ACC112 (cell line): ENCODE measurements at regions not wholly inside any gene's neighbourhood (a gene's known extent, or its start where the extent isn't known, plus 50 kb on each side); places are given as distances from the start of the nearest gene placed in this dataset.
"Not testable (repeated sequence)": the region's sequence is repeated elsewhere in the genome, so short reads cannot be mapped to it uniquely, and the experiment has no call there.

Experiments
- H2AFZ ChIP-seq: fragments of 200-600 bp; sonication (generic); one replicate; pipeline ENCODE4 v1.6.0; 2017; ENCODE audit warnings: antibody characterized with exemption, low read length; ENCODE audit not compliant: unreplicated experiment
- H3K27ac ChIP-seq: fragments of 200-600 bp; sonication (generic); 2 replicates; pipeline ENCODE4 v1.5.1; 2014; ENCODE audit warnings: low read depth, mild to moderate bottlenecking, antibody characterized with exemption, low read length, moderate library complexity
- H3K27me3 ChIP-seq: fragments of 200-600 bp; sonication (generic); 2 replicates; pipeline ENCODE4 v1.6.1; 2014; ENCODE audit warnings: mild to moderate bottlenecking, antibody characterized with exemption, low read length, moderate library complexity, mixed read lengths; ENCODE audit not compliant: insufficient read depth
- H3K36me3 ChIP-seq: fragments of 200-600 bp; sonication (generic); 2 replicates; pipeline ENCODE4 v1.6.1; 2016; ENCODE audit warnings: mild to moderate bottlenecking, antibody characterized with exemption, low read length, moderate library complexity, mixed read lengths; ENCODE audit not compliant: insufficient read depth
- H3K4me1 ChIP-seq: fragments of 200-600 bp; sonication (generic); one replicate; pipeline ENCODE4 v1.6.1; 2016; ENCODE audit warnings: low read length, mixed read lengths; ENCODE audit not compliant: insufficient read depth, unreplicated experiment, control insufficient read depth
- H3K4me3 ChIP-seq: fragments of 200-600 bp; sonication (generic); 2 replicates; pipeline ENCODE4 v1.5.1; 2014; ENCODE audit warnings: mild to moderate bottlenecking, low read depth, low read length
- H3K79me2 ChIP-seq: fragments of 200-600 bp; sonication (generic); one replicate; pipeline ENCODE4 v1.6.0; 2016; ENCODE audit warnings: low read length; ENCODE audit not compliant: control insufficient read depth, unreplicated experiment, insufficient read depth

DNA sequence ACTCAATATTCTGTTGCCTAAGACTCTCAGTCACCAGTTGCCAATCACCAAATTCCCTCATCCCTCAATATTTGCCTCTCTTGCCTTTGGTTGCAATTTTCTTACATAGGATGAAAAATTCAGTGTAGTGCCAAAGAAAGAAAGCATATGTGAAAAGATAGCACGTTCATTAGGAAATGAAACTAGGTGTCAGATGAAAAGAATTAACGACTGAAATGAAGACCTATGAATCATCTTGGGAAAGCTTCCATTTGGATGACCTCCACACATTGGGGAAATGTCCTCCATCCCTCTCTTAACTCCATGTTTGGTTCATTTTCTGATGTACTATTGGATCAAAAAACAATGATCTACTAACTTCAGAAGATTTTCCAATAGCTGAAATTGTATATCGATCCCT lies 145.1 kb upstream of the MEOX2 start:
- no peak overlapping the region for H3K27ac ChIP-seq
- no peaks in the 10 kb centered on the region for H3K4me1 ChIP-seq
- H3K4me3 ChIP-seq: no peak overlapping the region
- no peaks in the 10 kb centered on the region for H3K79me2 ChIP-seq
- no peak overlapping the region for H2AFZ ChIP-seq
- H3K36me3 ChIP-seq: no peaks in the 10 kb centered on the region
- no peaks in the 10 kb centered on the region for H3K27me3 ChIP-seq

DNA sequence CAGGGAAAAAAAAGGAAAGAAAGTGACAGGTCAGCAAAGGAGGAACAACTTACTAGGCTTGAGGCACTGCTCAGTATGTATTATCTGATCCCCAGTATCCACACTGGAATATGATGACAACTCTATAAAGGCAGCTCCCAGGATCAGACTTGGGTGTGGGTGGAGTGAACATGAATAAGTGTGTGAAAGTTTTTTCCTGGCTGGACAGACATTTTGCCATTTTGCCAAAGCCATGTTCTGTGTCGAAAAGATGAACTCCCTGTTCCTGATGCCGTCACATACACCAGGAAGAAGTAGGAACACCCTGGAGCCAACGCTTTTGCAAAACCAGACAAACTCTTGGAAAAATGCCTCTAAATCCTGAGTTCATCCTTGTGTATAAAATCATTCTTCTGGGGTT lies 143.2 kb upstream of the MEOX2 start:
- Histone ChIP-seq H3K4me1 (no peaks in the 10 kb centered on the region), H2AFZ (no peak overlapping the region), H3K27ac (no peak overlapping the region), H3K79me2 (no peaks in the 10 kb centered on the region), H3K4me3 (no peak overlapping the region), H3K27me3 (no peaks in the 10 kb centered on the region), H3K36me3 (no peaks in the 10 kb centered on the region)

DNA sequence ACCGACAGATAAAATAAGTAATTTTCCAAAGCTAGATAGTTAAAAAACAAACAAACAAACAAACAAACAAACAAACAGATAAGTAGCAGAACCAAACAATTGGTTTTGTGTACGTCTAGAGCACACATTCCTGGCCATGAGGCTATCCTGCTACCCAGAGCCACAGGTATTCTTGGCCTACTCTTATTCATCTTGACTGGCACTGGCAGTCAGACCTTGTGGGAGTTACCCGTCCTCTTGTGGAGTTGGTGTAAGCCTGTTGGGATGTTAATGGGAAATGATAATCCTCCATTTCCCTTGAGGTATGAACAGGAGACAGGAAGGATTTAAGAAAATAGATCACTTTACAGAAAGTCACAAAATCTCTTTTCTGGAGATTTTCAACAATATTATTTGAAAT lies 142.4 kb upstream of the MEOX2 start:
- no peak overlapping the region for H3K27ac ChIP-seq
- H3K4me3 ChIP-seq: no peak overlapping the region
- no peaks in the 10 kb centered on the region for H3K36me3 ChIP-seq
- H3K27me3 ChIP-seq: no peaks in the 10 kb centered on the region
- no peak overlapping the region for H2AFZ ChIP-seq
- H3K4me1 ChIP-seq: no peaks in the 10 kb centered on the region
- H3K79me2 ChIP-seq: no peaks in the 10 kb centered on the region

DNA sequence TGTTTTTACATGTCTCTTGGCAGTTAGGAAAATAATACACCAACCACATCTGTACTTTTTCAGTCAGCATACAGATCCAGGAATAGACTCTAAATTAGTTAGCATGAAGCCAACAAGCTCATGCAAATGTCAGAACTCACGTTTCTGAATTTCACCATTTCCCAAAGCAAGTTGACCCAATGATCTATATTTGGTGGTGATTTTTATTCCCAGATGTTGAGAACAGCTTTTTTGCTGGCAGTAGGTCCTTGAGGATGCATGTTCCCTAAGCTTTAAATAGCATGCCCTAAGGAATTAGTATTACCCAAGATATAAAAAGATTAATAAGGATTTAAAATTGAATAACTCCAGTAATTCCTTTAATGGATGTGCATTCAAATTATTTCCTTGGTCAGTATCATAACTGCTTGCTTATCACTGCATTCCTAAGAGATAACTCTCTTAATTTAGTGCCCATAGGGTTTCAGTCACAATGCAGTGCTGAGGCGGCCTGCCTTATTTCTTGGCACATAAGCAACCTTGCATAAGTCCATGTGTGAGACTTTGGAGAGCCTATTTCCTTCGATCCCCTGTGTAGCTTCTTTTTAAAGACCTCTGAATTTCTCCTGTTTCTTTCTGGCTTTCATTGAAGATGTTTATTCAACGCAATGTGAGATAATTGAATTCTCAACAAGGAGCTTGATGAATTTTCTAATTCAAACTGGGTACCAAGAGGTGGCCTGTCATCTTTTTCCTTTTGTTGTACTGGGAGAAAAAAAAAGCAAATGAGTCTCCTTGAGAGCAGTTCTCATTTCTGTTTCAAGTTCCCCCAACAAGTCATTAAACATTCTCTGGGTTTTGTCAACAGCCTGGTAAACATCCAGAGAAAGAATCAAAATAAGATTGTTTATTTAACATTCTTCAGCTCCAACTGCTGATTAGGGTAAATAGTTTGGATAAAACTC lies 135.3 kb upstream of the MEOX2 start:
- no peak overlapping the region for H2AFZ ChIP-seq

DNA sequence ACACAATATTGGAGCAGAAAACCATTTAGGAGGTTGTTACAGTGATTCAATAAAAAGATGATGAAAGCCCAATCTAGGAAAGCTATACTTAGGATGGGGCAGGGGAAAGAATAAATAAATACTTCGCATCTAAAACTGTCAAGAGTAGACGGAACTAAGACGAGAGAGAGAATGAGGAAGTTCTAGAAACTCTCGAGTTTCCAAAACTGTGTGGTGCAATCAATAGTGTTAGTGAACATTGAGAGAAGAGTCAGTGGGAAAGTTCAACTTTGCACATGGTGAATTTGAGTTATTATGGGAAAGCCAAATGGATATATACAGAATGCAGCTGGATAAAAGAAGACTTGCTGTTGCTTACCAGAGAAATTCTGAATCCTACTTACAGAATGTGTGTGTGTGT lies 133.8 kb upstream of the MEOX2 start:
- H3K27ac ChIP-seq: no peak overlapping the region
- H3K79me2 ChIP-seq: no peaks in the 10 kb centered on the region
- H3K4me1 ChIP-seq: no peaks in the 10 kb centered on the region
- no peak overlapping the region for H3K4me3 ChIP-seq
- H3K36me3 ChIP-seq: no peaks in the 10 kb centered on the region
- no peaks in the 10 kb centered on the region for H3K27me3 ChIP-seq
- H2AFZ ChIP-seq: no peak overlapping the region

More for the DNA sequence above, 135.3 kb upstream of the MEOX2 start:
- no peaks in the 10 kb centered on the region for H3K4me1 ChIP-seq
- no peak overlapping the region for H3K4me3 ChIP-seq
- no peaks in the 10 kb centered on the region for H3K36me3 ChIP-seq
- no peak overlapping the region for H3K27ac ChIP-seq
- H3K27me3 ChIP-seq: no peaks in the 10 kb centered on the region
- H3K79me2 ChIP-seq: no peaks in the 10 kb centered on the region

DNA sequence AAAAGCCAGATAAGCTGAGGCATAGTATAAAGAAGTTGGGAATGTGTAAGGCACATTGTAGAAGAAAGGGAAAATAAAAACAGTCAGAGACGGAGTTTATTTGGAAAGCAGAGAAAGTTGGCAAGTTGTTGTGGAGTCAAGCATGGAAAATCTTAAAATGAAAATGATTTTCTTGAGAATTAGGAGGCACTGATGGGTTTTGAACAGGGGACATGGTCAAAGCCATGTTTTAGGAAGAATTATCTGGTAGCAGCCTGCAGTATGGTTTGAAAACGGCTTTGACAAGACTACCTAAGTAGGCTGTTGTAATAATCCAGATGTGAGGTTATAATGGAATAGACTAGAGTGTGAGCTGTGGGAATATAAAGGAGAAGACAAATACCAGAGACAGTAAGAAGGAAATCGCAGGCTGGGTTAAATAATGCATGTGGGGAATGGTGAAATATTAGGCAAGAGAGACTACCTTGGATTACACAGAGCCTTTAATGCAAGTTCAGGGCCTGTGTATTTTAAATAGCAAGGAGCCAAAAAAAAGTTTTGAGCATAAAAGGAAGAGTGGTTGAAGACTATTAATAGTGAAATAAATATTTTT lies 130.4 kb upstream of the MEOX2 start:
- H3K27ac ChIP-seq: no peak overlapping the region
- no peaks in the 10 kb centered on the region for H3K36me3 ChIP-seq
- H3K4me3 ChIP-seq: no peak overlapping the region
- no peaks in the 10 kb centered on the region for H3K27me3 ChIP-seq
- H3K79me2 ChIP-seq: no peaks in the 10 kb centered on the region
- H3K4me1 ChIP-seq: no peaks in the 10 kb centered on the region
- no peak overlapping the region for H2AFZ ChIP-seq

DNA sequence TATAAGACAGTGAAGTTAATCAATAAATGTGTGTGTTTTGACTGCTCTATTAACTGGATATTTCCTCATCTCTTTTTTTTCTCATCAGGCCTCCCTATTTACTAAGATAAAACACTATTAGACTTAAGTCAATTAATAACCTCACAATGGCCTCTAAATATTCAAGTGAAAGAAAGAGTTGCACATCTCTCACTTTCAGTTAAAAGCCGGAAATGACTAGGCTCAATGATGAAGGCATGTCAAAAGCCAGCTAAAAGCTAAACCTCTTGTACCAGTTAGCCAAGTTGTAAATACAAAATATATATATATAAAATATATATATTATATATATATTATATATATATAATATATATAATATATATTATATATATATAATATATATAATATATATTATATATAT lies 127.0 kb upstream of the MEOX2 start:
- H3K27me3 ChIP-seq: no peaks in the 10 kb centered on the region
- no peaks in the 10 kb centered on the region for H3K4me1 ChIP-seq
- no peak overlapping the region for H3K27ac ChIP-seq
- no peak overlapping the region for H2AFZ ChIP-seq
- H3K79me2 ChIP-seq: no peaks in the 10 kb centered on the region
- no peak overlapping the region for H3K4me3 ChIP-seq
- H3K36me3 ChIP-seq: no peaks in the 10 kb centered on the region

DNA sequence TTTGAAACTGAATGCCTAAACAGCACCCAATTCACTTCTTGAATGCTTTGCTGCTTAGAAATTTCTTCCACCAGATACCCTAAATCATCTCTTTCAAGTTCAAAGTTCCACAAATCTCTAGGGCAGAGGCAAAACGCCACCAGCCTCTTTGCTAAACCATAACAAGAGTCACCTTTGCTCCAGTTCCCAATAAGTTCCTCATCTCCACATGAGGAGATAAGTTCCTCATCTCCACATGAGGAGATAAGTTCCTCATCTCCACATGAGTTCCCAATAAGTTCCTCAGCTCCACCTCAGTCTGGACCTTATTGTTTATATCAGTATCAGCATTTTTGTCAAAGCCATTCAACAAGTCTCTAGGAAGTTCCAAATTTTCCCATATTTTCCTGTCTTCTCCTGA lies 123.9 kb upstream of the MEOX2 start:
- H3K79me2 ChIP-seq, H2AFZ ChIP-seq, H3K4me1 ChIP-seq, H3K27ac ChIP-seq, H3K36me3 ChIP-seq, H3K4me3 ChIP-seq, H3K27me3 ChIP-seq: not testable (repeated sequence)

DNA sequence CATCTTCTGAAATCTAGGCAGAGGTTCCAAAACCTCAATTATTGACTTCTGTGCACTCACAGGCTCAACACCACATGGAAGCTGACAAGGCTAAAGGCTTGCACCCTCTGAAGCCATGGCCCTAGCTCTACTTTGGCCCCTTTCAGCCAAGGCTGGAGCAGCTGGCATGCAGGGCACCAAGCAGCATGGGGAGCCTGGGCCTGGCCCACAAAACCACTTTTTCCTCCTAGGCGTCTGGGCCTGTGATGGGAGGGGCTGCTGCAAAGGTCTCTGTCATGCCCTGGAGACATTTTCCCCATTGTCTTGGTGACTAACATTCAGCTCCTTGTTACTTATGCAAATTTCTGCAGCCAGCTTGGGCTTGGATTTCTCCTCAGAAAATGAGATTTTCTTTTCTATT lies 123.5 kb upstream of the MEOX2 start:
- H3K79me2 ChIP-seq, H3K4me3 ChIP-seq, H3K36me3 ChIP-seq, H2AFZ ChIP-seq, H3K27ac ChIP-seq, H3K27me3 ChIP-seq, H3K4me1 ChIP-seq: not testable (repeated sequence)

DNA sequence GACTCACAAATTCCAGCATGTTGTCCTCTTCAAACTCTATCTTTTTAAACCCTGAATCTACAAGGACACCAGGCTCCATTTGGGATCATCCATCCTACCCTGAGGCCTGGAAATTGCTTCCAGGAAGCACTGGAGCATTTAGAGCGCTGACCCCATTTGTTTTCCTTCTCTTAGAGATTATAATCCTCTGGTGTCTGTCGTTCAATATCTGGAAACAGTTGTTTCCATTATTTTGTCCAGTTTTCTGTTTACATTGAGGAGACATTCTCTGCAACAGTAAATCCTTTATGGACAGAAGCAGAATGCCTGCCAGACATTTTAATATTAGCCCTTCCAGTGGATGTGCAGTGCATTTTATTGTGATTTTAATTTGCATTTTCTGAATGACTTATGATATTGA lies 119.4 kb upstream of the MEOX2 start:
- no peaks in the 10 kb centered on the region for H3K27me3 ChIP-seq
- no peak overlapping the region for H2AFZ ChIP-seq
- no peaks in the 10 kb centered on the region for H3K79me2 ChIP-seq
- H3K36me3 ChIP-seq: no peaks in the 10 kb centered on the region
- no peak overlapping the region for H3K27ac ChIP-seq
- H3K4me1 ChIP-seq: peaks cover 13% of the 10 kb centered on the region
- no peak overlapping the region for H3K4me3 ChIP-seq

DNA sequence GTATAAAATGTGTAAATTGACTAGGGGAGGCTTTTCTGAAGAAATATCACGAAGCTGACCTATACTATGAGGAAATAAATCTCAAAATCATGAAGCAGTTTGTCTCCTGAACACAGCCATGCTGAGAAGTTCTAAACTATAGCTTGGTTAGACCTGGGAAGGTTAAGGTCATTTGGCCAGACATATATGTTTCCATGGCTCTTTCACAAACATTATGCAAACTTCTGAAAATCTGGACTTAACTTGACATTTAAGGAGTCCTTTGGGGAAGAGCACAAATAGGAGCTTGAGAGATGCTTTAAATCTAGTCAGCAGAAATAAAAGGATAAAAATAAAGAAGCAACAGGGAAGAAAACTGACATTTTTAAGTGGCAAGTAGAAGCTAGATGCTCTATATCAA lies 115.9 kb upstream of the MEOX2 start:
- Histone ChIP-seq H2AFZ (peak overlapping the region; percentile 3), H3K4me1 (peaks cover 14% of the 10 kb centered on the region), H3K4me3 (no peak overlapping the region), H3K27ac (no peak overlapping the region), H3K27me3 (no peaks in the 10 kb centered on the region), H3K79me2 (no peaks in the 10 kb centered on the region), H3K36me3 (no peaks in the 10 kb centered on the region)
